NB4 (cell line): ENCODE measurements at regions not wholly inside any gene's neighbourhood (a gene's known extent, or its start where the extent isn't known, plus 50 kb on each side); places are given as distances from the start of the nearest gene placed in this dataset.

ENCODE experiments used
- TF ChIP-seq, protein P1 (sequence below): IDR thresholded peaks from one replicate; pipeline ENCODE4 v1.5.1; 2012; ENCODE audit warnings: low read depth, low read length
- TF ChIP-seq, protein P2 (sequence below): IDR thresholded peaks from 2 replicates; pipeline ENCODE4 v1.6.1; 2011; ENCODE audit warnings: low read depth, low read length

DNA sequence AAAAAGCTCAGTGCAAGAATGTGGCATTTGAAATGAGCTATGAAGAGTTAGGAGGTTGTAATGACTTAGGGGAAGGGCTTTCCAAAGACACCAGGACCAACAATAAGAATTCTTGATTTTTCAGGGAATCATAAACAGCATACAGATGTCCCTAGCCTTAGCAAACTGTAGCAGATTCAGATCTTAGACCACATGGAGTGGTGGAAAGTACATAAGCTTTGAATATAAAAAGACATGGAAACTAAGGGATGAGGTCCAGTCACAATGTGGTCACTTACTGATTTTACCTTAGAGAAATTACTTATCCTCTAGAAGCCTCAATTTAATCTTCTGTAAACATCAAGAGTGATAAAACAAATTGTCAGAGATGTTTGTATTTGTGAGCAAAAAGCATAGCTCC is 186.6 kb downstream of the DUSP6 start:
- TF ChIP-seq, protein P1, sequence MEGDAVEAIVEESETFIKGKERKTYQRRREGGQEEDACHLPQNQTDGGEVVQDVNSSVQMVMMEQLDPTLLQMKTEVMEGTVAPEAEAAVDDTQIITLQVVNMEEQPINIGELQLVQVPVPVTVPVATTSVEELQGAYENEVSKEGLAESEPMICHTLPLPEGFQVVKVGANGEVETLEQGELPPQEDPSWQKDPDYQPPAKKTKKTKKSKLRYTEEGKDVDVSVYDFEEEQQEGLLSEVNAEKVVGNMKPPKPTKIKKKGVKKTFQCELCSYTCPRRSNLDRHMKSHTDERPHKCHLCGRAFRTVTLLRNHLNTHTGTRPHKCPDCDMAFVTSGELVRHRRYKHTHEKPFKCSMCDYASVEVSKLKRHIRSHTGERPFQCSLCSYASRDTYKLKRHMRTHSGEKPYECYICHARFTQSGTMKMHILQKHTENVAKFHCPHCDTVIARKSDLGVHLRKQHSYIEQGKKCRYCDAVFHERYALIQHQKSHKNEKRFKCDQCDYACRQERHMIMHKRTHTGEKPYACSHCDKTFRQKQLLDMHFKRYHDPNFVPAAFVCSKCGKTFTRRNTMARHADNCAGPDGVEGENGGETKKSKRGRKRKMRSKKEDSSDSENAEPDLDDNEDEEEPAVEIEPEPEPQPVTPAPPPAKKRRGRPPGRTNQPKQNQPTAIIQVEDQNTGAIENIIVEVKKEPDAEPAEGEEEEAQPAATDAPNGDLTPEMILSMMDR = no peak
- TF ChIP-seq, protein P2, sequence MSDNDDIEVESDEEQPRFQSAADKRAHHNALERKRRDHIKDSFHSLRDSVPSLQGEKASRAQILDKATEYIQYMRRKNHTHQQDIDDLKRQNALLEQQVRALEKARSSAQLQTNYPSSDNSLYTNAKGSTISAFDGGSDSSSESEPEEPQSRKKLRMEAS = no peak
